GF-D8 (cell line): ENCODE measurements at regions not wholly inside any gene's neighbourhood (a gene's known extent, or its start where the extent isn't known, plus 50 kb on each side); places are given as distances from the start of the nearest gene placed in this dataset.
"Not testable (repeated sequence)": the region's sequence is repeated elsewhere in the genome, so short reads cannot be mapped to it uniquely, and the experiment has no call there.

ENCODE experiments used
- DNase-seq: peaks from one replicate; lab custom pipeline; 2025; lab: John Stamatoyannopoulos, UW

DNA sequence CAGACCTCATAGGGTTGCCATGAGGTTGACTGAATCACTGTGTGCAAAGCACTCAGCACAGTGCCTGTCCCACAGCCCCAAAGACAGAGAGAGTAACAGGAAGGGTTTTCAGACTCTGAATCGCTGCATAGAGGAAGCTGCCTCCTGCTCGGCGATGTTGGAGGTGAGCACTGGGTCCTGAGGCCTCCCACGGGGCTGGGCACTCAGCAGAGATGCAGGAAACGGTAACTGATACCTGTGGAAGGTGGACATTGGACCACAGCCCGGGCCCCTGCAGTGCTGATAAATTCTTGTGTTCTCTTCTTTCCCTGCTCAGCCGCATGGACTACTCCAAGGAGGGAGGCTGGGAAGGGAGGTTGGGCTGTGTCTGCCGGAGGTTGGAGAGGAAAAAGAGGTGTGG, 389.7 kb downstream of the PTPRU start:
- DNase-seq: no peak

DNA sequence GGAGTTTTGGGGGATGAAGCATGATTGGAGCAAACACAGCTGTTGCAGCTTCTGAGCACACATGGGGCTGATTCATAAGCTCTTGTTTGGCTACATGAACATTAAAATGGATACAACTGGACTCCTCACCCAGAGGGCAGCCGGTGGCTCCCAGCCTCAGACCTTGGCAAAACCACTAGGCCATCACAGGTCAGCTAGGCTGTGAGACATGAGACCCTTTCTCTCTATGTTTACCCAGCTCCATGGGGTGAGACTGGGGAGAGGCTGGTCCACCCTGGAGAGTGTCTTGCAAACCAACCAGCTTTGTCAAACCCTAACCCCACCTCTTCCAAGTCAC, 388.7 kb downstream of the PTPRU start:
- DNase-seq: no peak

DNA sequence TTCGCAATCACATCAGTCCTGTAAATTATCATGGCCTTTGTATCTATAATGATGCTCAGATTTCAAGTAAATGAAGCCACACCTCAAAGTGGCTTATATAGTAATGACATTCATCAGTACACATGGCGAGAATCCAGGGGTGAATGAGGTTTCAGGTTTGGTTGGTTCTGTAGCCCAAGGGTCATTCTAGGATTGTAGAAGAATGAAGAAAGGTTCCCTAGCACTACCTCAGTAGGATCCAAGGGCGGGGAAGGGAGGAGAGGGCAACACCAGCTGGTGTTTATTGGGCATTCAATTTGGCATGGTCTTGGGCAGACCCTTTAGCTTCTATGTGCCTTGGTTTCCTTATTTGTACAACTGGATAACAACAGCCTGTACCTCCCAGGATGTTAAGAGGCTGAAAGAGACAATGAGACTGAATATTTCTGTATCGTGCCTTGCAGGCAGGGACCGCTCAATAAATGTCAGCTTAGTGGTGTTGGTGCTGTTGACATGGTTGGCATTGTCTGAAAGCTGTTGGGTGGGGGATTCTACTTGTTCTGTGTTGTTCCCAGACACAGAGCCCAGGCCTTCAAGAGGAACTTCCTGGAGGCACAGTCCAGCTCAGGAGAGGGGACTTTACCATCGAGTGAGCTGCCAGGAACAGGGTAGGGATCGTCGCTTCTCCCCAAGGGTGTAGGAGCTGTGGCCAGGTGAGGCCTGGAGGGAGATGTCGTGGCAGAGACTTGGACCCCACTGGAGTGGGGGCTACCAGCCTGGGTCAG, 388.2 kb downstream of the PTPRU start:
- no peak for DNase-seq

DNA sequence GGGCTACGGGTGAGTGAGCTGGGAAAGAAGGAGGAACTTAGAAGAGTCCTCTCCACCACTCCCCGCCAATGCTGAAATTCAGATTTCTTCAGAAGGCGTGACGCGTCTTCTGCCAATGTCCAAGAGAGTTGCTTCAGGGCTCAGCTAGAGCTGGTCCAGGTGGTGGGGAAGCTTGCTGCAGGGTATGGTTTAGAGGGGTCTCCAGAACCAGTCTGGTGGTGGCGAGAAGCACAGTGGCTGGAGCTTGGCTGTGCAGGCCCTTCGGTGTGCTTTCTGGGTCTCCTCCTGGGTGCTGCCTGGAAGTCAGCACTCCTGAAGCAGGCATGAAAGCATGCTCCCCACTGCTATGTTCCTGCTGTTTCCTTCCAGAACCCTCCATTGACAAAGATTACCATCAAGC, 387.2 kb downstream of the PTPRU start:
- DNase-seq: no peak

DNA sequence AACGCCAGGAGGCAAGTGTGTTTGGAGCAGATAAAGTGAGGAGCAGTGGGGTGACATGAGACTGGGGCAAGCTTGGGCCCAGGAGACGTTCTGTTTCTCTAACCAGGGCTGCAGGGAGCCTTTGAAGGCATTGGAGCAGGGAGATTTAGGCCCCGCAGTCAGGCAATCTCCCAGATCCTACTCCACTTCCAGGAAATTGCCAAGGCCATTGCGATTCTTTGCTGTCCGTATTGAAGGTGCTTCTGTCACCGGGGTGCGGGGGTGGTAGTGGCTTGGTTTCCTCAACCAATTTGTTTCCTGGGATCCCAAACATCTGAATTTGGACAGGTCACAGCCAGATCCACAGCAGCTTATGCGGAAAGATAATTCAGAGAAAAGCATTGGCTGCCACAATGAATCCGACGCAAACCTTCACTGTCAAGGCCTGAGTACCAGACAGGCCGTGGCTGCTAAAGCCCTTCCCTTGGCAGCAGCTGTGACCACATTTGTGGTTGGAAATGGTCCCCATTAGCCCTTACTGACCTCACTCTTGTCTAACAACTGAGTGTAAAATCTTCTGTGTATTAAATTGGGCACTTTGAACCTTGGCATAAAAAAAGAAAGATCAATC, 385.6 kb downstream of the PTPRU start:
- DNase-seq: no peak

DNA sequence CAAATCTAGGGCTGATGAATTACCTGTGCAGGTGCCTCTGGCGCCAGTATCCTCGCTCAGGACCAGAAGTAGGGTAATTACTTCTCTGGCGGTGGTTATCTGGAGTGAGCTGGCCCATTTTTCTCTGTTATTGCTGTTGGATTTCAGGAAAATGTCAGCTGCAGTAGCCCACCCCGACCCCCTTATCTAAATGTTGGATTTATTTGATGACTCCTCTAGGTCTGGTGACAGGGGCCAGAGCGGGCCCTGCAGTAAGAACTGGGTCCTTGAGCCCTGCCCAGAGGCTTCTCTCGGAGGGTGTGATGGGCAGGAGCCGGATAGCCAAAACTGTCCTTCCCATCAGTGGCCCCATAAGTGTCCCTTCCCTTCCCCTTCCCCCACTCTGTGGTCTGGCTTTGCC, 384.3 kb downstream of the PTPRU start:
- no peak for DNase-seq

DNA sequence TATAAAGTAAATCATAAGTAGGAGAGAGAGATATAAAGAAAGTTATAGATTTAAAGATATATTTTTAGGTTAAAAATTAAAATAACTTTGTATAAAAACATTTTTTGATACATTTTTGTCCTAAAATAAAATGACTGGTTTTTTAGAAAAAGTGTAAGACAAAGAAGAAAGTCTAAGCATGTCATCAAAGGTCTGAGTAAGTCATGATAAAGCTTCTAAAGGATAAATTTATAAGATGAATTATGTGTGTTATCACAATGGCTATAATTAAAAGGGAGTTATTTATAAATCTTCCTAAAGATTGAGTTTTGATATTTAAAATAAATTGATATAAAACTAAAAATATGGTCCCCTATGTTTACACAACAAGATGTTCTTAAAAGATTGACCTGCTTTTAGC, 370.9 kb downstream of the PTPRU start:
- DNase-seq: no peak

DNA sequence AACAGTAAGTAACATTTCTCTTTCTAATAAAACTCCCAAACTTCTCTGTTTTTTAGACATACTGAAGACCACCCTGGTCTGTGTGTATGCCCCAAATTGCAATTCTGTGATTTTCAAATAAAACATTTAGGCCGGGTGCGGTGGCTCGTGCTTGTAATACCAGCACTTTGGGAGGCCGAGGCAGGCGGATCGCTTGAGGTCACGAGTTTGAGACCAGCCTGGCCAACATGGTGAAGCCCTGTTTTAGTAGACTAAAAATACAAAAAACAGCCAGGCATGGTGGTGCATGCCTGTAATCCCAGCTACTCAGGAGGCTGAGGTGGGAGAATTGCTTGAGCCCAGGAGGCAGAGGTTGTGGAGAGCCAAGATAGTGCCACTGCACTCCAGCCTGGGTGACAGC, 368.5 kb downstream of the PTPRU start:
- DNase-seq: not testable (repeated sequence)

DNA sequence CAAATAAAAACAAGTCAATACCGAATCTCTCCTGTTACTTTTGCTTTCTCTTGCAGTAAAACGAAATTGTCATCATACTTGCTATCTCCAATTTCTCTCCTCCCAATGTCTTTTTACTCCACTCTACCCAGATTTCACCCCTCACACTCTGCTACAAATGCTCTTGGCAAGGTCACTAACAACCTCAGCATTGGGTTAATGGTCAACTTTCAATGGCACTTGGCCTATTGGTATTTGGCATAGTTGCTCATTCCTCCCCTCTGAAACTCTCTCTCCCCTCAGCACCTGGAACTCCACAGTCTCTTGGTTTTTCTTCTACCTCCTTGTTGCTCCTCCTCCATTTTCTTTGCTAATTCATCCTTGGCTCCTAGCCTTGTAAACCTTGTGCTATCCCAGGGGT, 367.3 kb downstream of the PTPRU start:
- no peak for DNase-seq

DNA sequence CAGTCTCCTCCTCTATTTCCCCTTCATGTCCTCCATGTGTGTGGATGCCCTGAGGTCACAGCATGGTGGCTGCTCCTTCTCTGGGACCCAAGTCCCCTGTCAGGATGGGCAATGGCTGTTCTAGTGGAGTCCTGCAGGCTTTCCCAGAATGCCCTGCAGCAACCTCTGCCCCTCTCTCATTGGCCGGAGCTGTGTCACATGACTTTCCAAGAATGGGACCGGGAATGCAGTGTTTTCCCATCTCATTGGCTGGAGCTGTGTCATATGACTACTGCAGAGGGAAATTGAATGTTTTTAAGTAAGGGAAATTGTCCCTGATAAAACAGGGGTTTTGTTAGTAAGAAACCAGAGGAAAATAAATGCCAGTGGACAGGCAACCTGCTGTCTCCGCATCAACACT, 365.9 kb downstream of the PTPRU start:
- DNase-seq: no peak

DNA sequence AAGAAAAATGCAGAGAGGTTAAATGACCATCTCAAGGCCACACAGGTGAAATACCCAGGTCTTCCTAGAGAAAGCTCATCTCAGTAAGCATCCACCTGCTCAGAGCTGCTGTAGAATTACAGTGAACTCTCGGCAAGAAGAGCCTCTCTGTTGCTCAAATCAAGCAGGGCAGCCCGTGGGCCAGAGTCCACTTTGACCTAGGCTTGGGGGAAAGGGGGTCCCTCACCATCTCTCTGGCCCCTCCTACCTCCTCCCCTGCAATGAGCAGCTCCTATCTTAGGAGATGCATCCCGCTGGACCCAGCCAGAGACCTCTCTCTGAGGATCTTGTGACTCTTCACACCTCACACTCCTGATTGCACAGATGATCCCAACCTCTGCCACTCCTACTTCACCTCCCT, 364.7 kb downstream of the PTPRU start:
- no peak for DNase-seq

DNA sequence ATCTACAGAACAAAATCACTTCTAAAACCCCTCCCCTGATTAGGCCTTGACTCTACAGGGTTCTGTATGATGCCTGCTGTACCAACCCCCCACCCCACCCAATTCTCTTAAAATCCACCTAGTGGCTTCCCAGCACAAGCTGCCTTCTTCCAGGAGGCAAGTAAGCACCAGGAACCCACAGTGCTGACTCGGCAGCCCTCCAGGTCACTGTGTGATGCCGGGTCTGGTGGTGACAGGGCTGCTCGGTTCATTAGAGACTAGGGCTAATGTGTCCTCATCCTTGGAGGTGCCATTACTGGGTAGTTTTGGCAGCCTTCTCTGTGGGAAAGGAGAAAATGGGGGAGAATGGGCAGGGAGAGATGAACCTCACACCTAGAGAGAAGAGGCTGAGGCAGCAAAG, 363.5 kb downstream of the PTPRU start:
- no peak for DNase-seq

DNA sequence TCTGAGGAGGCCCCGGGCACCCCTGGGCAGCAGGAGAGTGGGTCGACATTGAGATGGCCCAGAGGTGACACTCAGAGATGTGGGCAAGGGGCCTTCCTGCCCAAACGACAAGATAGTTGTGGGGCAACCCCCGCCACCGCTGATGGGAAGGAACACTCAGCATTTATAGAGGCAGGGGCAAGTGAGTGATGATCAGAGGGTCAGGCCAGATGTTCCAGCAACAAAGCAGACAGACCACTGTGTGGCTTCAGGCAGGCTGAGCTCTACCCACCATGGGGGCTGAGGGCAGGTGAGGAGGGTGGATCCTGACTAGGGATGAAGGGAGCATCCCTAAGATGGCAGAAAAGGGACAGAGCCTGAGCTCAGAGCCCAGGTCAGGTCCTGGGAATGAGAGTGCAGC, 362.7 kb downstream of the PTPRU start:
- DNase-seq: no peak

DNA sequence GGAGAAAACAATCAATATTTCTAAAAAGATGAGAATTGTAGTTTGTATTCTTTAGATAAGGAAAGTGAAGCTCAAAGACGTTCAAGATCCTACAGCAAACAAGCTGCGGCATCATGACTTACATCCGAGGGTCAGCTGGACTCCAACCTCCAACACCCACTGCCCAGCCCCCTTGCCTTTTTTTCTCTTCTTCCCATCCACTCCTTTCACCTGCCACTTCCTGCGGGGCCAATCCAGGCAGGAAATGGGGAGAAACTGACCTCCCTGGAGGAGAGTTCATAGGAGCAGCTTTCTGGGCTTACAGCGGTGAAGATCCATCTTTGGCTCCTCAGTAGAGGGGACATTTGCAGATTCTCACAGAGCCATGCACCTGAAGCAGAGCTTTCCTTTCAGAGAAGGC, 361.5 kb downstream of the PTPRU start:
- DNase-seq: no peak

DNA sequence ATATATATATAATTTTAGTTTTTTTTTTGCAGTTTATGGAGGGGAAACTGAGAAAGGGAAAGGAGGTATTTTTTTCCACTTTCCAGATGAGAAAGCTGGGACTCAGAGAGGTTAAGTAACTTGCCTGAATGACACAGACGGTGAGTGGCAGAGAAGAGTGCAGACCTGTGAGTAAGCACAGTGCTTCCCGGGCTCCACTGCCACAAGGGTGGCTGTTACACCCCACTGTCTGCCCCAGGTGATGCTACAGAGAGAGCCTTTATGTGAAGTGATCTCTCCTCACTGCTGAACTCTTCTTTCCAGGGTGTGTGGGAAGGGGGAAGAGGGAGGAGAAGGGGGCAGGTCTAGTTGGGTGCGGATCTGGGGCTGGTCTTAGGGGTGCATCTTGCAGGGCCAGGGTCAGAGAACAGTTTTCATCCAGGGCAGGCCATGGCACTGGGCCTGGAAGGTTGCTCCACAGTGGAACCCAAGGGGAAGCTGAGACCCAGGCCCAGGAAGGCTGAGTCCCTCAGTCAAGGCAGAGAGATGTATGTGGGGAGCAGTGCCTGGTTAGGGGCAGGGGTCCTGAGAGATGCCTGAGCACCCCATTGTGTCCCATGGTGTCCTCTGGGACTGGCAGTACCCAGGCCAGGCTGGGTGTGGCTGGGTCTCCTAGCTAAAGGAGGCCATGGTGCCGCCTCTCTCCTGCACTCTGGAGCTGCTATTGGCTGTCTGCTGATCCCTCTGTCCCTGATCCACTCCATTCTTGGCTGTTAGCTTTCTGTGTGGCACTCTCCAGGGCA, 357.5 kb downstream of the PTPRU start:
- no peak for DNase-seq

DNA sequence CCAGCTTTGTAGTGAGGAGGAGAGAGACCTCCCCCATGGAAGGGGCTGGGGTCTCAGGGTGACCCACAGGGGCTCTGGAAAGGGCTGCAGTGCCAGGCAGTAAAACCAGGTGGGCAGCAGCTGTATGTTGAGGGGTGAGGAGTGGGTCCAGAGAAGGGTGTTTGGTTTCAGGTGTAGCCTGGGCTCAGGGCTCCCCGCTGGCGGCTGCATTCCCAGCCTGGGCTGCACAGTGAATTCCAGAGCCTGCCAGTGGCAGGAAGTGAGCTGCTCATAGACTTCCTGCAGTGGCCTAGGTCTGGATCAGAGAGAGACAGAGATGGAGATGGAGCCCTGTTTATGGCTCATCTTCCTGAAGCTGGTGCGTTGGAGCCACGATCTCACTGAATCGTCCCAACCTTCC, 356.4 kb downstream of the PTPRU start:
- no peak for DNase-seq

DNA sequence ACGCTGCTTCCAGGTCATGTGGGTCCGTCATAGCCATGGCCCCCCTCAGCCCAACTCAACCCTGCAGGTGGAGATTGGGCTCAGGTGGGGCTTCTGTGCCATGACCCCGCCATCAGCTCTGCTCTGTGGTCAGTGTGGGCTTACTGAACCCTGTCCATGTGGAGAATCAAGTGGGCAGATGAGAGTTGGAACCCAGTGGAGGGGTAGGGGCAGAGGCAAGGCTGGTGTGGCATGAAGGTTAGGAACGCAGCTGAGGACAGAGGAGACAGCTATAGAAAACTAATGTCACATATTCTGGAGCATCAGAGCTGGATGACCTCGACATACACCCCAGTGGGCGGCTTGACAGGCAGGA, 355.9 kb downstream of the PTPRU start:
- DNase-seq: no peak

DNA sequence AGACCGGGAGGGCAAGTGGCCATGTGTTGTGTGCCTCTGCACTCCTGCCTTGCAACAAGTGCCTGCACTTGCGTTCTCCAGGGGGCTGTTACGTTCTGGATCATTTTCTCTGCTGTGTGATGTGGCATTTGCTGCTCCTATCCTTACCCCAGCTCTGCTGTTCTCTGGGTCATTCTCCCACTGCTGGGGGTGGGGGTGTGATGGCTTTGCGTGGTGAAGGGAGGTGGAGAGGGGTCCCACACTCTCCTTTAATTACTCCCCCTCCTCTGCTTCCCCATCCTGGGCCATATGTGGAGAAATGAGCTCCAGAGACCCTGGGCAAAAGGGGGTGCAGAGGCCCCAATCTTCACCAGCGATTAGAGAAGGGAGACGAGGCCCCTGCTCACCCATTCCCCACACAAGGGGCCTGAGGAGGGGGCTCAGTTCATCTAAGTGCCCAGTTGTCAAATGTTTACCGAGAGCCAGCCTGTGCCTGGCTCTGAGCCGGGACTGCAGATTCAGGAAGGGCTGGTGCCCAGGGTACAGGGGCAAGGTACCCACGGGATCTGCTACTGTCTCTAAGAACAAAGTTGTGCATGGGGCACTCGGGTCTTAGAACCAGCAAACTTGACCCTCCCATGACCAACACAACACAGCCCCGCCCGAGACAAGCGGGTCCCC, 355.4 kb downstream of the PTPRU start:
- DNase-seq: no peak

DNA sequence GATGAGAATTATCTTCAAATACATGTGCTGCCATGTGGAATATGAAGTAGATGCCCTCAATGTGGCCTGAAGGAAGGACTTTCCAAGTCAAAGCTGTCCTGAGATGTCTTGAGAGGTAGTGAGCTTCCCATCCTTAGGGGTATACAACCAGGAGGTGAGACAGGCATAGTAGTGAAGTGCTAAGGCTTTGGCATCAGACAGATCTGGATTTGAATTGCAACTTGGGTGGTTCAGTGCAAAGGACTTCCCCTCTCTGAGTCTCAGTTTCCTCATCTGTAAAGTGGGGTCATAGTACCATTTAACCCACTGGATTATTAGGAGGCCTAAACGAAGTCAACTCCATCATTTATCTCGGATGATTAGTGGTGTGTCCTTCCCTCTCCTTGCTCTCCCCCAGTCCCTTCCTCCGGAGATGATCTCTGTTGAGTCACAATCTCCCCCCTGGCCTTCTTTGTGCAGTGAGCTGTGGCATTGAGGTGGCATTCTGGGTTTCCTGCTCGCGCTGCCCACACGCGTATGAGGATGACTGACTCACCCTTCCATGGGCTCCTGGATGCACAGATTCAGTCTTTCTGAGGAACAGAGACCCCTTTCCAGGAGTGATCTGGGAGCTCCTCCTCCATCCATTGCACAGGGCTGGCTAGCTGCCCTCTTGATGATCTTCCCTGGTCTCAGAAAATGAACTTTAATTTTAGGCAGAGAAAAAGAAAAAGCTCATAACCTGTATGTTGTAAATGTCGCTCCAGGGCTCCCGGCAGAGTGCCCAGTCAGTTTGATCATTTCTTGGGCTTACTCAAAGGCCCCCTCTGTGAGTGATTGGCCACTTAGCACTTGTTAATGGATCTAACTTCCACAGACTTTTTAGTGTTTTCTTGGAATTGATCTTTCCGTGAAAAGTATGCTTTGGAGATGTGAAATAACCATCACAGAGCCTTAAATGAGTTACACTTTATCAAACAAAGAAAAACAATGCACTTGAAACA, 354.6 kb downstream of the PTPRU start:
- no peak for DNase-seq

DNA sequence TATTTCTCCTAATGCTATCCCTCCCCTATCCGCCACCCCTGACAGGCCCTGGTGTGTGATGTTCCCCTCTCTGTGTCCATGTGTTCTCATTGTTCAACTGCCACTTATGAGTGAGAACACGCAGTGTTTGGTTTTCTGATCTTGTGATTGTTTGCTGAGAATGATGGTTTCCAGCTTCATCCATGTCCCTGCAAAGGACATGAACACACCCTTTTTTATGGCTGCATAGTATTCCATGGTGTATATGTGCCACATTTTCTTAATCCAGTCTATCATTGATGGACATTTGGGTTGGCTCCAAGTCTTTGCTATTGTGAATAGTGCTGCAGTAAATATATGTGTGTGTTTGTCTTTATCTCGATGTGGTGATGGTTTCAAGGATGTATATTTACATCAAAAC, 353.4 kb downstream of the PTPRU start:
- DNase-seq: not testable (repeated sequence)

DNA sequence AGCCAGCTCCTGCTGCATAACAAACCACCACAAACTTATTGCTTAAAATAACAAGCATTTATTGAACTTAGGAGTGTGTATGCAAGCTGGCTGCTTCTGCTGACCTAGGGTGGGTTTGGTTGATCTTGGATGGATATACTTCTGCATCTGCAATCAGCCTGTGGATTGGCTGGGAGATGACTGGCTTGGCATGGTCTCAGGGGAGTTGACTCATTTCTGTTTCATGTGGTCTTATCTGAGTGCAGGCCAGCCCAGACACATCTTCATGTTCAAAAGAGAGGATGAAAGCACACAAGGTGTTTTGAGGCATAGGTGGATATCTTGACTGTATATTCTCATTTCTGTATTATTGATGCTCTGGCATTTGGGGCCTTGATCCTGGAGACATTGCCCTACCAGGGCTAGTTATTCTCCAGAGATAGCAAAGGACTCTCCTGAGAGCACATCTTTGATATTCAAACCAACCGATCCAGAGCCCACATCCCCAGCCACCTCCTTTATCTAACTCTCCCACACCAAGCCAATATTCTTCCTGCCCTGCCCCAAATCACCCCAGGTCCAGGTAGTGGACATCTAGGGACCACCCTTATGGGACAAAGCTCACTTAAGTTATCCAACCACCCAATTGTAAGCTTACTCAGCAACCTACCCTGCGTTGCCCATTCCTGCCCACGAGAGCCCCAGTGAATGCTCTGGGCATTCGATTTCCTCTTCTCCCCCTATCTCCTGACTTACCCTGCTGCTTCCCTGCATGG, 350.8 kb downstream of the PTPRU start:
- no peak for DNase-seq
